ENCODE measurements at regions not wholly inside any gene's neighbourhood (a gene's known extent, or its start where the extent isn't known, plus 50 kb on each side); places are given as distances from the start of the nearest gene placed in this dataset.

DNA sequence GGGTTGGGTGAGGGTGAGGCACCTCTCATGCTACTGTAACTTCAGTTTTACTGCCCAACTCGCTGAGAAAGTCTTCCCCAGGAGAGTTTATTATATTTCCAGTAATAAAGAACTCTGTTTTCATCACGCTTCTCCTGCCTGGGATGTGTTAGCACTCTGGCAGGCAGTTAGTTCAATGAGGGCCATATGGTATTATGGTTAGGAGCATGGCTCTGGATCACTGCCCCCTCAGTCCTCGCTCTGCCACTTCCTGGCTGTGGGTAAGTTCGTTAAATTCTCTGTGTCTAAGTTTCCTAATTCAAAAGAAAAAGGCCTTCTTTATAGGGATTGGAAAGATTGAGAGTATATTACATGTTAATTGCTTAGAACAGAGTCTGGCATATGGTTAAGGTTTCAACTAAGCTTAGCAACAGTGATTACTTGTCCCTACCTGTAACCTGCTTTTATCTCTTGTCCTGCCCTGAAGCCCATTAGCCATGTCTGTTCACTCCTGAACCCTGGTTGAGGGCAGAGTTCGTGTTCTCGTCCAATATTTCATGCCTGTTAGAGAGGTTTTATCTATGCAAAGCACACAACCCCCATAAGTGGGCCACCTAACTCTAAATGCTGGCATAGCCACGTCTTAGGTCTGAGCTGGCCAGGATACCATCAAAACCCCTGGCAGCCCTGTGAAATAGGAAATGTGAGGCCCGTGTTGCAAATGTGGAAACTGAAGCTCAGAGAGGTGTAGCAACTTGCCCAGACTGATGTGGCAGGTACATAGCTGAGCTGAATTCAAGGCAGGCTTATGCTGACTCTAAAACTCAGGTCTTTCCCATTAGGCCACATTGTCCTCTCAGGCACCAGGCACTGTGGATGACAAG lies 342.5 kb upstream of the JARID2 start:
- peak; percentile 47 for DNase-seq

DNA sequence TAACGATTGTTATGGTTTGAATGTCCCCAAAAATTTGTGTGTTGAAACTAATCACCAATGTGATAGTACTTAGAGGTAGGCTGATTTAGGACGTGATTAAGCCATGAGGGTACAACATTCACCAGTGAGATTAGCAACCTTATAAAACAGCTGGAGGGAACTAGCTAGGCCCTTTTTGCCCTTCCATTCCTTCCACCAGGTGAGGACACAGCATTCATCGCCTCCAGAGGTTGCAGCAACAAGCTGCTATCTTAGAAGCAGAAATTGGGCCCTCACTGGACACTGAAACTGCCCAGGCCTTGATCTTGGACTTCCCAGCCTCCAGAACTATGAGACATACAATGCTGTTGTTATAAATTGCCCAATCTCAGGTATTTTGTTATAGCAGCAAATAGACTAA lies 340.7 kb upstream of the JARID2 start:
- DNase-seq: no peak

DNA sequence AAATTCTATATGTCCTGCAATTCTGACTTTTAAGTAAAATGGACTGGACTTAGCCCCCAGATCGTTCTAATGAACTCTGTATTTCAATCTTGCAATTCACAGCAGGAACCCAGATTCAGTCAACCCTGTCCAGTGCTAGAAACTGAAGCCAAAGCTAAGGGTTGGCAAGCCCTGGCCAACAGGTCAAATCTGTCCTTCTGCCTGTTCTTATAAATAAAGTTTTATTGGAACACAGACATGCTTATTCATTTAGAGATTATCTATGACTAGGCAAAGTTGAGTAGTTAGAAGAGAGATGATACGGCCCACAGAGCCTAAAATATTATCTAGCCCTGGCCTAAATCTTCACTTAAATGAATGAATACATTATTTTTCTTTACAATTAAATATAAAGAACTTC lies 339.2 kb upstream of the JARID2 start:
- DNase-seq: no peak

DNA sequence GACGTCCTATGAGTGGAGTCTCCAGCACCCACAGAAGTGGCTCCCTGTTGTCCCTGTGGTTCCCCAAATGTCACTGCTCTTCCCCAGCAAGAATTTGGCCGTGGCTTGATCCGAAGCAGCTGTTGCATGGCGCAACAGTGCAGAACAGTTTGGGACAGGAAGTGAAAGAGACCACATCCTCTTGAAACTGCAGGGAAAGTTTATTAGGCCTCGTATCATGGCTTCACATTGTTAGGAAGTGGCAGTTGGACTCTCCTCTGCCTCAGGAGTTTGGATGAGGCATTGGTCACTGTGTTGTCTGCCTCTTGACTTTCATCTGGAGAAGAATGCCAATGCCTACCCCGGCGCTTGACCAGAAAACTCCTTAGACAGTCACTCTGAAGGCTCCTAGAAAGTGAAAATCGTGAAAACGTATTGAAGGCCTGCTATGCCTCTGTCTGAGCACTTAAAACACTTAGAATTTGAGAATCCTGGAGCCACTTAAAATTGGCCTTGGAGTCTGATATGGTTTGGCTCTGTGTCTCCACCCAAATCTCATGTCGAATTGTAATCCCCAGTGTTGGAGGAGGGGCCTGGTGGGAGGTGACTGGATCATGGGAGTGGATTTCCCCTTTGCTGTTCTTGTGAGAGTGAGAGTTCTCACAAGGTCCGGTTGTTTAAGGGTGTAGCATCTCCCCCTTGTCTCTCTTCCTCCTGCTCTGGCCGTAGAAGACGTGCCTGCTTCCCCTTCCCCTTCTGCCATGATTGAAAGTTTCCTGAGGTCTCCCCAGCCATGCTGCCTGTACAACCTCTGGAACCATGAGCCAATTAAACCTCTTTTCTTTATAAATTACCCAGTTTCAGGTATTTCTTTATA lies 334.9 kb upstream of the JARID2 start:
- peak; percentile 53 for DNase-seq

DNA sequence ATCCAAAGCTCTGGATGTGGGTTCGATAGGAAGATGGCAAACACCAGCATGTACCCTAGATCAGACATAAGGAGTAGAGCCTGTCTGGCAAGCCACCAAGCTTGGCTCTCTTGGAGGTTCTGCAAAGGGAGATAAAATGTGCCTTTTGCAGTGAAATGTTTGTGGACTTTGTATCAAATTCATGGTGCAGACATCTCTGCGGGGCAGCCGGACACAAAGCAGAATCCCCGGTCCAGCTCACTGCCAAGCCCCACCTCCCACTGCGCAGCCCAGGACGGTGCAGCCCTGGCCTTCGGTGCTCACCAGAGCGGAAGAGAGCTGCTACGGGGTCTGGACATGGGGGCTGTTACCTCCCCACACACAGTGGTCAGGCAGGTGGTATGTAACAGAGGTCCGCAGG lies 333.6 kb upstream of the JARID2 start:
- DNase-seq: no peak

DNA sequence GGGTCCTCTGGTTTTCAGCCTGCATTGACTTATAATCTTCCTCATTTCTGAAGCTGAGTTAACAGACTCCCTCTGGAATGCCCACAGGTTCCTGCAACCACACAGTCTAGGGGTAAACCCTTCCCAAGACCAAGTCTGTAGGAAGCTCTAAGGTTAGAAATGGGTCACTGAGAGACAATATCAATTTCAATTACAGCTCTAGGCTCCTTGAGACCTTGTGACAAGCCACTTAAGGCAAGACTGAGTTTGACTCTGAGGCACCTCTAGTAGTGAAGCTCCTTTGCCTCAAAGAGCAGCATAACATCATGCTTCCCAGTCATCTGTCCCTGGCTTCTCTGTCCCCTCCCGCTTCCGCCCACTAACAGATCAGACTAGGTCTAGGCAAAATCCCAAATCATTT lies 333.2 kb upstream of the JARID2 start:
- DNase-seq: no peak

DNA sequence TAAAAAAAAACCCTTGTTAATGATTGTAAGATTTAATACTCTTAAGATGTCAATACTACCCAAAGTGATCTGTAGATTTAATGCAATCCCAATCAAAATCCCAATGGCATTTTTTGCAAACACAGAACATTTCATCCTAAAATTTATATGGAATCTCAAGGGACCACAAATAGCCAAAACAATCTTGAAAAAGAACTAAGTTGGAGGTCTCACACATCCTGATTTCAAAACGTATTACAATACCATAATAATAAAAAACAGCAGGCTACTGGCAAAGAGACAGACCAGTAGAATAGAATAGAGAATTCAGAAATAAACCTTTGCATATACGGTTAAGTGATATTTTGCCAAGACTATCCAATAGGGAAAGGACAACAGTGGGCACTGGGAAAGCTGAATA lies 331.9 kb upstream of the JARID2 start:
- DNase-seq: no peak

DNA sequence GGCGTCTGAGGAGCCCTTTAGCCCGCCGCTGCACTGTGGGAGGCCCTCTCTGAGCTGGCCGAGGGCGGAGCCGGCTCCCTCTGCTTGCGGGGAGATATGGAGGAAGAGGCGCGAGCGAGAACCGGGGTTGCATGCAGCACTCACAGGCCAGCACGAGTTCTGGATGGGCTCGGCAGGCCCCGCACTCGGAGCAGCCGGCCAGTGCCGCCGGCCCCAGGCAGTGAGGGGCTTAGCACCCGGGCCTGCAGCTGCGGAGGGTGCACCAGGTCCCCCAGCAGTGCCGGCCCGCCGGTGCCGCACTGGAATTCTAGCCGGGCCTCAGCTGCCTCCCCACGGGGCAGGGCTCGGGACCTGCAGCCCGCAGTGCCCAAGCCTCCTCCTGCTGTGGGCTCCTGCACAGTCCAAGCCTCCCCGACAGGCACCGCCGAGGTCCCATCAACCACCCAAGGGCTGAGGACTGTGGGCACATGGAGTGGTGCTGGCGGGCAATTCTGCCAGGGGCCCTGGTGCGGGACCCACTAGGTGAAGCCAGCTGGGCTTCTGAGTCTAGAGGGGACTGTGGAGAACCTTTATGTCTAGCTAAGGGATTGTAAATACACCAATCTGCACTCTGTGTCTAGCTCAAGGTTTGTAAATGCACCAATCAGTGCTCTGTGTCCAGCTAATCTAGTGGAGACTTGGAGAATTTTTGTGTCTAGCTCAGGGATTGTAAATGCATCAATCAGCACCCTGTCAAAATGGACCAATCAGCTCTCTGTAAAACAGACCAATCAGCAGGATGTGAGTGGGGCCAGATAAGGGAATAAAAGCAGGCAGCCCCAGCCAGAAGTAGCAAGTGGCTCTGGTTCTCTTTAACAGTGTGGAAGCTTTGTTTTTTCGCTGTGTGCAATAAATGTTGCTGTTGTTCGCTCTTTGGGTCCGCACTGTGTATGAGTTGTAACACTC lies 329.7 kb upstream of the JARID2 start:
- DNase-seq: no peak

DNA sequence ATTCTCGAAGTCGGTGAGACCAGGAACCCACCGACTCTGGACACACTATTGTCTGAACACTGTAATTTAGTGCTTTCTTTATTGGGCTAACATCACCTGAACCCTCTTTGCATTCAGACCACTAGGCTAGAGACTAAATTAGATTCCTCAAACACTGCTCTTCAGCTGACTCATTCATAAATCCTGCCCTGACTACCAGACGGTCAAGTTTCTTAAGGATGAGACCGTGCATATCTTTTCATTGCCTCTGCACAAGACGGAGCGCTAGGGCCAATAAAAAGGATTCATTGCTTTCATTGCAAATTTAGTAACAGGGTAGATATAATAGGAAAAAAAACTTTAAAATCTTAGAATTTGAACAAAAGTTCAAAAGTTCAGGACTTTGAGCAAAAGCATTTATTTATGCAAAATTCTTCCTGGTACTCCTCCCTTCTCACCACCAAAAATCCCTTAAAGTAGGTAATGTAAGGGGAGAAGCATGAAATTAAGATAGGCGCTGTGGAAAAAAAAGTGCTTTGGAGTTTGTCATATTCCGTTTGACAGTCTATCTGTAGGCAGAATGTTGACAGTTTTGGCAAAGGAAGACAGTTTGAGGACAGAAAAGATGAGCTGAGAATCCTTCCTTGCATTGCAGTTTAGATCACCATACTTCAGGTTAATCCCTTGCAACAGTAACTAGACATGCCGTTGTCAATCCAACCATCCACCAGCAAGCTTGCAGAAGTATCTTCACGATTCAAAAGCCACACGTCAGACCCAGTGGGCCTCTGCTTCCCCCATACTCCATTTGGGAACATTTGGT lies 328.6 kb upstream of the JARID2 start:
- no peak for DNase-seq

DNA sequence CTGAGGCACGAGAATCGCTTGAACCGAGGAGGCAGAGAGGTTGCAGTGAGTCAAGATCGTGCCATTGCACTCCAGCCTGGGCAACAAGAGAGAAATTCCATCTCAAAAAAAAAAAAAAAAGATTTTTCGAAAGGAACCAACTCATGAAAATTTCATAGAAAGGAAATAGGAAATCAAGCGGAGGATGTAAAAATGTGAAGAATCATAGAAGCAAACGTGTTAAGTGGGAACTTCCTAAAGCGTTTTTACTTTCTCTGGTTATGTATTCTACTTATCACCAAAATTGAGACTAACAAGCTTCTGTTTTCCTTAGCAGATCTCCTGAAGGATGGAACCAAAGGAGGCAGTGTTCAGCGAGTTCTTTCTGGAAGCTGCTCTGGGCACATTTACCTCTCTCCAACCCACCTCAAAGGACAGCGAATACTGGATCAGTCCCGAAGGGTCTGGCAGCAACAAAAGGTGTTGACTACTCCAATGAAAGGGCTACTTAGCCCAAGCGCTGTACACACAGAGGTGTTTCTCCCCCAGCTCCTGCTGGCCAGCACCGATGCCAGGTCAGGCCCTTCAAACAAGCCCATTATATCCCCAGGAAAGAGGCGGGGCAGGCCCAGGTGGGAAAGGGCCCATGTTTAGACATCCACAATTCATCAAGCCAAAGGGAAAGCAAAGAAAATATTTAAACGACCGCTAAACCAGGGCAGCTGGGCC lies 327.5 kb upstream of the JARID2 start:
- no peak for DNase-seq

DNA sequence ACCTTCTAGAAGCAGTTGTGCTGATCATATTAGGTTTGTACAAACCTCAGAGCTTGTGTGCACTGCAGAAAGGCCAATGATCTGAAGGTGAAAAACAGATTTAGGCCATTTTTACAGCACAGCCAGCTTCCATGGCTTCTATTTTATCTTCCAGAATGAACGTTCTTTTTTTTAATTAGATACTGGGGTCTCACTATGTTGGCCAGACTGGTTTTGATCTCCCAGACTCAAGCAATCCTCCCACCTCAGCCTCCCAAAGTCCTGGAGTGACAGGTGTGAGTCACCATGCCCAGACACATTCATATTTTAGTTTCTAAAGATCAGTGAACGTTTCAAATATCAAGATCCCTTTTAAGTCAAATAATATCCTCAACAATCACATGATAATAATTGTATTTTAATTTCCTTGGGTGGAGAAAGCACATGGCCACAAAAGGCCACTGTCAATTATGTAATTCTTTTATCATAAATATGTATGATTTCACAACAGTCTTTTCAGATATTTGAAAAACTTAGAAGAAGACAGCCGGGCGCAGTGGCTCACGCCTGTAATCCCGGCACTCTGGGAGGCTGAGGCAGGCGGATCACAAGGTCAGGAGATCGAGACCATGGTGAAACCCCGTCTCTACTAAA lies 326.7 kb upstream of the JARID2 start:
- DNase-seq: no peak

DNA sequence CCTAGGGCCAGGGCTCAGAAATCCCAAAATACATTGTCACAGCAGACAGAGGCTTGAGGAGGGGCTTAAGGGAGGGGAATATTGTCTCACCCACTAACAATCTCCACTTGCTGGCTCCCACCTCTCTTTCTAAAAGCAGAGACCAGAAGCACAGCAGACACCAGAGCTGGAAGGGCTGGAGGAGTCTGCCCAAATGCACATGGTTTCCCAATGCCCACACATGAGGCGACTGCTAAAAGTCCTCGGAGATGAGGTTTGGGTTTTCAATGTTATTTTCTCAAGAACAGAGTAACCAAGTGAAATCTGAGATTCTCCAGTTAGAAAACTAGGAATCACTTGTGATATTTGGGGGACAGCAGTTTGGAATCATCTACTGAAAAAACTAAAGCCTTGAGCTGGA lies 325.6 kb upstream of the JARID2 start:
- no peak for DNase-seq

DNA sequence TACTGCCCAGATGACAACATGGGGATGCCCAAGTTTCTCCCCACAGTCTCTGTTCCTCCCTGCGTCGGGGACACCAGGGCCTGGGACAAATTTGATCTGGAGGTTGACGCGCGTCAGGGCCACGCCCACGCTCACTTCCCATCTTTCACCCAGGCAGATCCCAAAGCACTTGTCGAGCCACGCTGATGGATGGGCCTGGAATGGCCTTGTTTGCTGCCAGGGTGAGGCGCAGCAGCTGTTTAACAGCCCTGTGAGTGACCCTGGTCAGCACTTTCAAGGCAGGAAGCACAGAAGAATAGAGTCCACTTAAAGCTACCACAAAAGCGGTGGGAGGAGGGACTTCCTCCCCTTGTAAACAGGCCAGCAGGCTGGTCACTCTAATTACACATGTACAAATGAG lies 324.7 kb upstream of the JARID2 start:
- DNase-seq: no peak

DNA sequence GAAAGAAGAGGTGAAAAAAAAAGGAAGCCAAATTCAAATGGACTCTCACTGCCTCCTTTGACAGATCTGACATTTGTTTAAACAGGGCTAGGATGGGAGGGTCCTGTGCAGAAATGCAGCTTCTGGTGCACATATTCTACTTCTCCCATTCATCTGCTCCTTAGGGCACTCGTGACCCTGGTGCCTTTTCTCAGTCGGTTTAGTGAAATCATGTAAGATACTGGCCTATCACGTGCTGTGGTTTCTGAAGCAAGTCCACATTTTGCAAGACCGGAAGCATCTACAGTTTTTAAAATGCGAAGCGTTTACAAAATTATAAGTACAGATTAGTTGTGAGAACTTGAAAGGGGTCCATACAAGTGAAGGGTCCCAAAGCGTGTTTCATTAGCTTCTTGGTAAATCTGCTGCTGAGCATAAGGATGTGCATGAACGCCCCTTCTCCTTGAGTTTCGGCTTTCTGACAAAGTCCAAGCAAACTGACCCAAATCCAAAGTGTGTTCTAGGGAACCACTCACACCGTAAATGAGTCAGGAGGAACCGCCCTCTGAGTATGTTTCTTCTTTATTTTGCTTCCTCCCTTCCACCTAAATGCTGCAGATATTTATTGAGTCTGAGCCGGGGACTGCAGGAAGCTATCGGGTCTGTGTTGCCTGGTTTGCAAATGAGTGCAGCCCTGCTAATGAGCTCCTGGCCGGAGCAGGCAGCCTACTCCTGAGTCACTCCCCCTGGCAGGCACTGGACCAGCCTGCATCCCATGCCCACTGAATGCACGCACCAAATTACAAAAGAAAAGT lies 323.8 kb upstream of the JARID2 start:
- DNase-seq: peak; percentile 13

DNA sequence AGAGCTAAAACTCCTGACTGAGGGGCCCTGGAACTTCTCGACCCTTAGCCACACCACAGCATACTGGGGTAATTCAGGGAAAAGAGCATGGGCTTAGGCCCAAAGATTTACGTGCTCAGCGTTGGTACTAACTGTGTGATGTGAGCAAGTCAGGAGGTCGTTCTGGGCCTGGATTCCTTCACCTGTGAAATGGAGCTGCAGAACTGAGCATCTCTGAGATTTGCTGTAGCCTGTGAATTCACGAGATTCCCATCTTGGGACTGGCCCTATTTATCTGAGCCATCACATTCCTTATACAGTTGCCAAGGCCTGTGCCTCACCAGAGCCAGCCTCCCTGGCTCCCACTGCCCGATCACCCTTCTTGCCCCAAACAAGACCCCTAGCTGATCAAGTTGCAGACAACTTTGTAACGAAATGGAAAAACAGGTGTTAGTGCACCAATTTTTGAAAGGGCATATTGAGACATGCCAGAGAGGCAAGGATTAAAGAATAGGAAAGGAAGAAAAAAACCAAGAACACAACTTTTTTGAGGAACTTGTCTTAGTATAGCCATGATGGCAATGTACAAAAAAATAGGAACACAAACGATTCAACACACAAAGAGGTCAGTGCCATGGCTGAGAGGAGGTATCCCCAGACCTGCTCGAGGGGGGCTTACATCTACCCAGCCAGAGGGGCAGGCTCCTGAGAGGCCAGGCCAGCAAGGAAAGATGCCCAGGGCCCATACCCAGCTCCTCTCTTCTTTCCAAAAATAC lies 323.0 kb upstream of the JARID2 start:
- no peak for DNase-seq

DNA sequence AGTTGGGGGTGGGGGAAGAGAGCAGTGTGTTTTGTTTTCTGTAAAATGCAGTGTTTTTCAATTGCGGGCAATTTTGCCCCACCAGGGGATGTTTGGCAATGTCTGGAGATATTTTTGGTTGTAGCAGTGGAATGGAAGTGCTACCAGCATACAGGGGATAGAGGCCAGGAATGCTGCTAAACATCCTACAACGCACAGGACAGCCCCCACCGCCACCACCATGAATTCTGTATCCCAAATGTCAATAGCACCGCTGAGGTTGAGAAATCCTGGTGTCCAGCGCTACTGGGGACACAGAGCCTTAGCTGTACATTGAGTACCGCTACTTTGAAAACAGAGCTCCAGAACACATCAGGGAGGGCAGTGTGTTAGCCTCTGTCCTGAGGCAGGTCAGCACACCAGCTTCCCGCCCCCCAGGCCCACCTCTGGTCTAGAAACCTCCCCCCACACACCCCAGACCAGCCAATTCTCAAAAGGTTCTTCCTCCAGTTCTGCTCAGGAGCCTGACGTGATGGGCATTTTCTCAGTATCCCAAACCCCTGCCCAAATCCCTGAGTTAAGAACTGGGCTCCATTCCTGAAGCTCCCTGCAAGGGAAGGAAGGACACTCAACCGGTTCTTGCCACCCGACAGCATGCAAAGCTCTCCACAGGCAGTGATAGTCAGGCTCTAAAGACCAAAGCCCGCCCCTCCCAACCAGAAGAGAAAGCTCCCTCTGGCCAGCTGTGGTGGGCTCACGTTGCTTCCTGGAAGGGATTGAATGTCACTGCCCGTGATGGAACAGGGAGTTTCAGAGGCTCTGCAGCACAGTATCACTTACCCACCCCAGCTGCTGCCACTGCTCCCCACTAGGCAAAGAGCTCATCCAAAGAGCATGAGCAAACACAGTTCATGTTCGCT lies 321.5 kb upstream of the JARID2 start:
- DNase-seq: no peak

DNA sequence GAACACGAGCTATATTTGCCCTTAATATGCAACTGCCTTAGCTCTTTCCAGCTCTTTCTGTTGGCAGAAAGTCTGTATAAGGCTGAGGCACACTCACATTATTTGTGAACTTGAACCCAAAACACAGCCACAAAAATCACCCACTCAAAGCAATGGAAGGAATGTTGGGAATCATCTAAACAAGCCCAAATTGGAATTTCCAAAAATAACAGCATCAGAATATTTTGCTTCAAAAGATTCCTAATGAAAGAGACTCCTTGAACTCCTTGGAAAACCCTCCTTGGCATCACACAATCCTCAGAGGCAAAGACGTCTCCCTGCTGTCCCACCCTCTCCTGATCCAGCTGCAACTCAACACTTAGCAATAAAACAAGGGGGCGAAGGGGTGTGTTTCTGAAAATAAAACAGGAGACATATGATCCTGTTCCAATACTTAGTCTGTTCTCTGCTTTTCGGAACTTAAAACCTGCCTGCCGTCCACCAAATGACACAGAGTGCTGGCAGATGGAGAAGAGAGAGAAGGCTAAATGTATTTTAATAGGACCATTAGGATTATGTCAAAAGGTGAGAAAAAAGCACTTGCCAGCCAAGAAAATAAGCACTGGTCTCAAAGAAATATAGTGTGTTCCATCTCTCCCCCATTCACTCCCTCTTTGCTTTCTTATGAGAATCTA lies 320.7 kb upstream of the JARID2 start:
- DNase-seq: no peak

DNA sequence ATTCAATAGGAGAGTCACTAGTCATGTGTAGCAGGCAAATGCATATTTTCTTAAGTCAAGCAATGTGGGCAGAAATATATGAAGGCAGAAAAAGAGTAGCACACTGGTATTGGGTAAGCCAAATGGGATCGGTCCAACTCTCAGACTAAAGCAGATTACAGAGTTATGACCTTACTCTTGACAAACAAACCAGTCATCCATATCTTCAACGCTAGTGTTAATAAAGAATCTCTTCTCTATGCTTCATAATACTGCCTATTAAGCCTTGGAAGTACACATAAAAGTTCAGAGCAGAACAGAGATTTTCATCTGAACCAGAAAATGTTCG lies 320.2 kb upstream of the JARID2 start:
- DNase-seq: no peak

All from KG1 (cell line).